NCI-H2227 treated with DMSO at 0.1 percent for 48 hours (cell line): ENCODE measurements at regions not wholly inside any gene's neighbourhood (a gene's known extent, or its start where the extent isn't known, plus 50 kb on each side); places are given as distances from the start of the nearest gene placed in this dataset.

Experiments used
- DNase-seq: peaks from one replicate; lab custom pipeline; 2025; lab: John Stamatoyannopoulos, UW

GRCh38 chr1:221845650-221846371 lies 103.9 kb upstream of the DUSP10 start:
- DNase-seq = no peak

GRCh38 chr1:221841983-221842335 lies 100.1 kb upstream of the DUSP10 start:
- no peak for DNase-seq

GRCh38 chr1:221841251-221841982 lies 99.5 kb upstream of the DUSP10 start:
- DNase-seq = no peak

- DNase-seq = no peak
These were observed 98.8 kb upstream of the DUSP10 start for GRCh38 chr1:221840511-221841243.

- no peak for DNase-seq
These were observed 98.0 kb upstream of the DUSP10 start for GRCh38 chr1:221839782-221840395.

- no peak for DNase-seq
These were observed 97.4 kb upstream of the DUSP10 start for GRCh38 chr1:221839321-221839720.

GRCh38 chr1:221837896-221838295 lies 96.0 kb upstream of the DUSP10 start:
- DNase-seq = no peak

GRCh38 chr1:221834698-221835513 lies 93.0 kb upstream of the DUSP10 start:
- no peak for DNase-seq

GRCh38 chr1:221832617-221833016 lies 90.7 kb upstream of the DUSP10 start:
- DNase-seq = no peak

GRCh38 chr1:221832151-221832550 lies 90.3 kb upstream of the DUSP10 start:
- DNase-seq = no peak

- no peak for DNase-seq
These were observed 87.6 kb upstream of the DUSP10 start for GRCh38 chr1:221829327-221830015.

GRCh38 chr1:221827307-221827642 lies 85.4 kb upstream of the DUSP10 start:
- no peak for DNase-seq

- DNase-seq = no peak
These were observed 83.0 kb upstream of the DUSP10 start for GRCh38 chr1:221824909-221825308.

GRCh38 chr1:221824025-221824424 lies 82.1 kb upstream of the DUSP10 start:
- DNase-seq = no peak

GRCh38 chr1:221823561-221823960 lies 81.7 kb upstream of the DUSP10 start:
- no peak for DNase-seq

- no peak for DNase-seq
These were observed 81.3 kb upstream of the DUSP10 start for GRCh38 chr1:221823149-221823548.

- DNase-seq = no peak
These were observed 80.7 kb upstream of the DUSP10 start for GRCh38 chr1:221822591-221822990.

- no peak for DNase-seq
These were observed 75.0 kb upstream of the DUSP10 start for GRCh38 chr1:221816899-221817298.

- no peak for DNase-seq
These were observed 73.8 kb upstream of the DUSP10 start for GRCh38 chr1:221815660-221816059.

- DNase-seq = no peak
These were observed 72.0 kb upstream of the DUSP10 start for GRCh38 chr1:221813887-221814286.

- DNase-seq = no peak
These were observed 71.2 kb upstream of the DUSP10 start for GRCh38 chr1:221812905-221813597.
